ENCODE measurements at regions not wholly inside any gene's neighbourhood (a gene's known extent, or its start where the extent isn't known, plus 50 kb on each side); places are given as distances from the start of the nearest gene placed in this dataset.

DNA sequence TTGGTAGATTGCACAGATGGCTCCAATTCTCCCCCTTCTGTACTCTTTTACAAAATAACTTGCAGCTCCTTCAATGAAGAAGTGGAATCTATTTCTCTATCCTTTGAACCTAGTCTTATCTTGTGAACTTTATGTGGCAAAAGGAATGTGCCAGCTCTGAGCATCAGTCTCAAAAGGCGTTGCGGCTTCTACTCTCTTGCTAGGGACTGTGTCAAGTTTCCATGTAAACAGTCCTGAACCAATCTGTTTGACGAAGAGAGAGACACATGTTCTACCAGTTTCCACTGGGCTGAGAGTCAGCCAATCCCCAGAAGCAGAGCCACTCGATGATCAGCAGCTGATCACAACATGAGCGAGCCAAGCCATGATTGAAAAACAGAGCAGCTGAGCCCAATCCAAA lies 439.7 kb upstream of the SETBP1 start:
- H3K9me2 ChIP-seq (replicated peaks; ENCODE audit: insufficient read depth, low read length): no peaks in the 10 kb centered on the region
- no peak overlapping the region for H3K27ac ChIP-seq (ENCODE audit: low read depth, low read length)
- H3K4me2 ChIP-seq (ENCODE audit: low read depth, low read length, poor library complexity, severe bottlenecking): no peak overlapping the region
- no peaks in the 10 kb centered on the region for H3F3A ChIP-seq (ENCODE audit: insufficient read depth)
- no peaks in the 10 kb centered on the region for H3K79me2 ChIP-seq (ENCODE audit: insufficient read depth, low read length)
- H3K36me3 ChIP-seq (ENCODE audit: low read length): no peaks in the 10 kb centered on the region
- H3K27me3 ChIP-seq (ENCODE audit: low read length): no peaks in the 10 kb centered on the region
- no peaks in the 10 kb centered on the region for H4K20me1 ChIP-seq (ENCODE audit: low read depth, low read length)
- no peaks in the 10 kb centered on the region for H3K9me3 ChIP-seq (ENCODE audit: insufficient read depth, low read length)
- no peak overlapping the region for H3K9ac ChIP-seq (ENCODE audit: low read length)
- TF ChIP-seq, protein P1, sequence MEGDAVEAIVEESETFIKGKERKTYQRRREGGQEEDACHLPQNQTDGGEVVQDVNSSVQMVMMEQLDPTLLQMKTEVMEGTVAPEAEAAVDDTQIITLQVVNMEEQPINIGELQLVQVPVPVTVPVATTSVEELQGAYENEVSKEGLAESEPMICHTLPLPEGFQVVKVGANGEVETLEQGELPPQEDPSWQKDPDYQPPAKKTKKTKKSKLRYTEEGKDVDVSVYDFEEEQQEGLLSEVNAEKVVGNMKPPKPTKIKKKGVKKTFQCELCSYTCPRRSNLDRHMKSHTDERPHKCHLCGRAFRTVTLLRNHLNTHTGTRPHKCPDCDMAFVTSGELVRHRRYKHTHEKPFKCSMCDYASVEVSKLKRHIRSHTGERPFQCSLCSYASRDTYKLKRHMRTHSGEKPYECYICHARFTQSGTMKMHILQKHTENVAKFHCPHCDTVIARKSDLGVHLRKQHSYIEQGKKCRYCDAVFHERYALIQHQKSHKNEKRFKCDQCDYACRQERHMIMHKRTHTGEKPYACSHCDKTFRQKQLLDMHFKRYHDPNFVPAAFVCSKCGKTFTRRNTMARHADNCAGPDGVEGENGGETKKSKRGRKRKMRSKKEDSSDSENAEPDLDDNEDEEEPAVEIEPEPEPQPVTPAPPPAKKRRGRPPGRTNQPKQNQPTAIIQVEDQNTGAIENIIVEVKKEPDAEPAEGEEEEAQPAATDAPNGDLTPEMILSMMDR (IDR thresholded peaks at IDR 0.05; ENCODE audit: insufficient read depth, low read length, poor library complexity, severe bottlenecking): no peak
- no peak for TF ChIP-seq EZH2phosphoT487 (conservative IDR thresholded peaks at IDR 0.05; ENCODE audit: low read length)
- H2AFZ ChIP-seq (ENCODE audit: low read depth, low read length, severe bottlenecking): no peak overlapping the region
- H3K4me3 ChIP-seq (ENCODE audit: insufficient read depth, low read length, poor library complexity, severe bottlenecking): no peak overlapping the region

DNA sequence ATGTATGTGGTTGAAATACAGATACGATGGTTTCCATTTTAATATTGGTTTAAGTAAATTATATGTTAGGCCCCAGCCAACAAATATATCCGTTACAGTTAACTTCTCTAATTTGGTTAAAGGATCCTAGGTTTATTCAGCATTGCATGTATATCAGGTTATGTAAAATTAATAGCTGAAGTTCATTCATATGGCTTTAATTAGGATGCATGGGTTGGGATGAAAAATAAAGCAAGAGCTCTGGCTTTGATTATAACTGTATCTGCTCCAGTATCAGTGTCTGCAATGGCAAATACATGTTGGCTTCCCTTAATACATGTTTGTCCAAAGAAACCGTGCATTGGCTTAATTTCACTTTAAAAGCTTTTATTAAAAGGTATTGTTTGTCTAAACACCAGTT lies 435.7 kb upstream of the SETBP1 start:
- no peaks in the 10 kb centered on the region for H3K79me2 ChIP-seq (ENCODE audit: insufficient read depth, low read length)
- TF ChIP-seq, protein P1 (IDR thresholded peaks at IDR 0.05; ENCODE audit: insufficient read depth, low read length, poor library complexity, severe bottlenecking): no peak
- TF ChIP-seq EZH2phosphoT487 (conservative IDR thresholded peaks at IDR 0.05; ENCODE audit: low read length): no peak

DNA sequence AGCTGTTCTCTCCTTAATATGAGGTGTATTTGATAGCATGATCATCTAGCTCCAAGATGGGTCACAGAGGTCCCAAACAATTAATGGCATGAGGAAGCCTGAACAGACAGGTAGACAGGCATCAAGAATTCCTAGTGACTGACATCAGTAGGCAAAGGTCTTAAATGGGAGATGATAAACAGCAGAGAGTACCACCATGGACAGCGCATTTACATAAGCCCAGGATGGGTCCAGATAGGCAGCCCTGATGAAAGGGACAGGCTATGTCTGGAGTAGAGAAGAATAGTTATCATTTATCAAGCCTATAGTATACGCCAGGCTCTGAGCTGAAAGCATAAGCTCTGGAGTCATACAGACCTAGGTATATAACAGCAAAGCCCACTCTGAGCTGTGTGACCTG lies 434.7 kb upstream of the SETBP1 start:
- no peak overlapping the region for H3K4me3 ChIP-seq (ENCODE audit: insufficient read depth, low read length, poor library complexity, severe bottlenecking)
- H3K27me3 ChIP-seq (ENCODE audit: low read length): no peaks in the 10 kb centered on the region
- H3F3A ChIP-seq (ENCODE audit: insufficient read depth): no peaks in the 10 kb centered on the region
- H3K9me3 ChIP-seq (ENCODE audit: insufficient read depth, low read length): no peaks in the 10 kb centered on the region
- no peak overlapping the region for H2AFZ ChIP-seq (ENCODE audit: low read depth, low read length, severe bottlenecking)
- no peaks in the 10 kb centered on the region for H3K79me2 ChIP-seq (ENCODE audit: insufficient read depth, low read length)
- no peak for TF ChIP-seq EZH2phosphoT487 (conservative IDR thresholded peaks at IDR 0.05; ENCODE audit: low read length)
- TF ChIP-seq, protein P1 (IDR thresholded peaks at IDR 0.05; ENCODE audit: insufficient read depth, low read length, poor library complexity, severe bottlenecking): no peak
- no peak overlapping the region for H3K4me2 ChIP-seq (ENCODE audit: low read depth, low read length, poor library complexity, severe bottlenecking)
- H3K9me2 ChIP-seq (replicated peaks; ENCODE audit: insufficient read depth, low read length): no peaks in the 10 kb centered on the region
- H3K27ac ChIP-seq (ENCODE audit: low read depth, low read length): no peak overlapping the region
- H3K36me3 ChIP-seq (ENCODE audit: low read length): no peaks in the 10 kb centered on the region
- no peaks in the 10 kb centered on the region for H4K20me1 ChIP-seq (ENCODE audit: low read depth, low read length)
- H3K9ac ChIP-seq (ENCODE audit: low read length): no peak overlapping the region

More for the DNA sequence above, 435.7 kb upstream of the SETBP1 start:
- H3K9me2 ChIP-seq (replicated peaks; ENCODE audit: insufficient read depth, low read length): no peaks in the 10 kb centered on the region
- H4K20me1 ChIP-seq (ENCODE audit: low read depth, low read length): no peaks in the 10 kb centered on the region
- H3K9ac ChIP-seq (ENCODE audit: low read length): no peak overlapping the region
- no peaks in the 10 kb centered on the region for H3F3A ChIP-seq (ENCODE audit: insufficient read depth)
- H3K27me3 ChIP-seq (ENCODE audit: low read length): no peaks in the 10 kb centered on the region
- H3K36me3 ChIP-seq (ENCODE audit: low read length): no peaks in the 10 kb centered on the region
- no peaks in the 10 kb centered on the region for H3K9me3 ChIP-seq (ENCODE audit: insufficient read depth, low read length)
- no peak overlapping the region for H2AFZ ChIP-seq (ENCODE audit: low read depth, low read length, severe bottlenecking)
- H3K4me3 ChIP-seq (ENCODE audit: insufficient read depth, low read length, poor library complexity, severe bottlenecking): no peak overlapping the region
- H3K4me2 ChIP-seq (ENCODE audit: low read depth, low read length, poor library complexity, severe bottlenecking): no peak overlapping the region
- no peak overlapping the region for H3K27ac ChIP-seq (ENCODE audit: low read depth, low read length)

Measured in SU-DHL-6 (cell line).